ENCODE measurements at regions not wholly inside any gene's neighbourhood (a gene's known extent, or its start where the extent isn't known, plus 50 kb on each side); places are given as distances from the start of the nearest gene placed in this dataset.

DNA sequence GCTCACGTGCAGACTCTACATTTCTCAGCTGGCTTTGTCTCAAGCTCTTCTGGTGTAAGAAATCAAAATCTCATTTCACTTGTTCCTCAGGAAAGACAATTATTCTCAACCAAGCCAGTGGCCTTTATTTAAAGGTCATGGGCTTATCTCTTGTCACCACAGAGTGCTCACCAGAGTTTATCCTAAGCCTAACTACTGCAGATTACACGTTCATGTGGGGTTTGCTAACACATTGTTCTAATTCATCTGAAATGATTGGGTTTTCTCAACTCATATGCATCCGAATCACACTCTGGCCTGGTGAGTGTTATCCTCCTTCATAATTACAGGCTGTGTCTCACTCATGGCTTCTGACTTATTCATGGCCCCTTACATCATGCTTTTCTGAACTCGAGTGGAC lies 83.3 kb upstream of the TSC22D2 start (continued):
- no peak for TF ChIP-seq PKNOX1 (IDR thresholded peaks at IDR 0.05)
- TF ChIP-seq, protein P1, sequence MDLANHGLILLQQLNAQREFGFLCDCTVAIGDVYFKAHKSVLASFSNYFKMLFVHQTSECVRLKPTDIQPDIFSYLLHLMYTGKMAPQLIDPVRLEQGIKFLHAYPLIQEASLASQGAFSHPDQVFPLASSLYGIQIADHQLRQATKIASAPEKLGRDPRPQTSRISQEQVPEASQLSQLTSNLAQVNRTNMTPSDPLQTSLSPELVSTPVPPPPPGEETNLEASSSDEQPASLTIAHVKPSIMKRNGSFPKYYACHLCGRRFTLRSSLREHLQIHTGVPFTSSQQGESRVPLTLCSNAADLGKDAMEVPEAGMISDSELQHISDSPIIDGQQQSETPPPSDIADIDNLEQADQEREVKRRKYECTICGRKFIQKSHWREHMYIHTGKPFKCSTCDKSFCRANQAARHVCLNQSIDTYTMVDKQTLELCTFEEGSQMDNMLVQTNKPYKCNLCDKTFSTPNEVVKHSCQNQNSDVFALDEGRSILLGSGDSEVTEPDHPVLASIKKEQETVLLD (IDR thresholded peaks at IDR 0.05), result no peak
- TF ChIP-seq TCF3 (CRISPR knock-in tag; IDR thresholded peaks at IDR 0.05), result no peak
- peak in 1 of 2 experiments; percentile 66; a peak in 2 of 4 replicates for TF ChIP-seq RCOR1 (IDR thresholded peaks at IDR 0.05; ENCODE audit: borderline replicate concordance in 1 of 2, low read depth in 2 of 2, low read length in 2 of 2)
- no peak for TF ChIP-seq ZNF12 (CRISPR knock-in tag; IDR thresholded peaks at IDR 0.05)
- no peak for TF ChIP-seq ZNF224 (CRISPR knock-in tag; IDR thresholded peaks at IDR 0.05)
- TF ChIP-seq RBM25 (IDR thresholded peaks at IDR 0.05; ENCODE audit: low read depth, low read length, severe bottlenecking), result no peak

GRCh38 chr3:150324245-150324644 lies 83.9 kb upstream of the TSC22D2 start:
- no peak for ATAC-seq
- H3K27ac ChIP-seq (ENCODE audit: extremely low read depth, low read depth, low read length), result no peak overlapping the region
- H2AFZ ChIP-seq (ENCODE audit: low read depth, low read length), result no peak overlapping the region
- ChIA-PET POLR2A (no interaction called here), CTCF (ENCODE audit: low intra/inter-chr PET ratio) (no interaction called here)
- BruUV-seq (replicated peaks), result no TSS peak
- 24% methylated on average over 3 of the region's 3 CpGs for WGBS (ENCODE audit: insufficient coverage, low coverage, missing lambda C conversion rate)
- DNase-seq (ENCODE audit: extremely low read depth in 1 of 4, low spot score in 3 of 4), result no peak
- H4K20me1 ChIP-seq (replicated peaks; ENCODE audit: control insufficient read depth, insufficient read depth, low read length), result no peaks in the 10 kb centered on the region
- FAIRE-seq, result no peak
- 0 out of 2 replicates have a peak, but pooled peaks cover 1% of the 10 kb centered on the region for H3K9me3 ChIP-seq (replicated peaks; ENCODE audit: control insufficient read depth, insufficient read depth, low read depth, low read length)
- TF ChIP-seq, protein P2, sequence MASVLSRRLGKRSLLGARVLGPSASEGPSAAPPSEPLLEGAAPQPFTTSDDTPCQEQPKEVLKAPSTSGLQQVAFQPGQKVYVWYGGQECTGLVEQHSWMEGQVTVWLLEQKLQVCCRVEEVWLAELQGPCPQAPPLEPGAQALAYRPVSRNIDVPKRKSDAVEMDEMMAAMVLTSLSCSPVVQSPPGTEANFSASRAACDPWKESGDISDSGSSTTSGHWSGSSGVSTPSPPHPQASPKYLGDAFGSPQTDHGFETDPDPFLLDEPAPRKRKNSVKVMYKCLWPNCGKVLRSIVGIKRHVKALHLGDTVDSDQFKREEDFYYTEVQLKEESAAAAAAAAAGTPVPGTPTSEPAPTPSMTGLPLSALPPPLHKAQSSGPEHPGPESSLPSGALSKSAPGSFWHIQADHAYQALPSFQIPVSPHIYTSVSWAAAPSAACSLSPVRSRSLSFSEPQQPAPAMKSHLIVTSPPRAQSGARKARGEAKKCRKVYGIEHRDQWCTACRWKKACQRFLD (CRISPR knock-in tag; IDR thresholded peaks at IDR 0.05), result no peak
- TF ChIP-seq PHTF2 (CRISPR knock-in tag; IDR thresholded peaks at IDR 0.05), result no peak
- no peak overlapping the region for H3K4me3 ChIP-seq
- no peaks in the 10 kb centered on the region for H3K9me1 ChIP-seq (ENCODE audit: control insufficient read depth, insufficient read depth, low read length)
- H3K79me2 ChIP-seq (ENCODE audit: control insufficient read depth, insufficient read depth, low read length), result no peaks in the 10 kb centered on the region
- H3K36me3 ChIP-seq (ENCODE audit: control insufficient read depth, insufficient read depth, low read length), result no peaks in the 10 kb centered on the region
- peaks cover 0 to 13% of the 10 kb centered on the region in 2 experiments; a peak in 3 of 5 replicates for H3K27me3 ChIP-seq (ENCODE audit: control insufficient read depth in 2 of 2, insufficient read depth in 2 of 2, low read length in 2 of 2)
- intact Hi-C loops (cut with micrococcal nuclease) (no loop called here), in situ Hi-C loops (cut with MboI) (no loop called here)
- no peak overlapping the region for H3K4me2 ChIP-seq (ENCODE audit: insufficient read depth, low read length)
- no peak overlapping the region for H3K9ac ChIP-seq (ENCODE audit: insufficient read depth in 1 of 2, low read depth in 2 of 2, low read length in 2 of 2)
- H3K4me1 ChIP-seq (replicated peaks in 1 of 2; ENCODE audit: control insufficient read depth in 2 of 2, insufficient read depth in 2 of 2, low read length in 2 of 2), result no peaks in the 10 kb centered on the region
